DND-41 (cell line): ENCODE measurements at regions not wholly inside any gene's neighbourhood (a gene's known extent, or its start where the extent isn't known, plus 50 kb on each side); places are given as distances from the start of the nearest gene placed in this dataset.

Experiments used
- CTCF ChIP-seq: IDR thresholded peaks from 2 replicates; pipeline ENCODE4 v1.5.1; 2012; ENCODE audit warnings: borderline replicate concordance, low read length, moderate library complexity, mild to moderate bottlenecking; ENCODE audit not compliant: poor library complexity, severe bottlenecking; ENCODE audit errors: extremely low read depth
- EZH2 ChIP-seq: IDR thresholded peaks from 3 replicates; pipeline ENCODE4 v1.6.1; 2012; ENCODE audit warnings: borderline replicate concordance, low read depth, mild to moderate bottlenecking, moderate library complexity, low read length, inconsistent platforms; ENCODE audit not compliant: severe bottlenecking

GRCh38 chr2:150688016-150688415, 200.5 kb upstream of the RND3 start:
- TF ChIP-seq CTCF: no peak
- TF ChIP-seq EZH2: no peak
